Liver (tissue), 3 donors: ENCODE measurements at regions not wholly inside any gene's neighbourhood (a gene's known extent, or its start where the extent isn't known, plus 50 kb on each side); places are given as distances from the start of the nearest gene placed in this dataset.

ENCODE experiments used
- EGR1 ChIP-seq, 2 donors: IDR thresholded peaks; 2 replicates each; pipeline ENCODE4 v1.6.1; 2016 to 2018; ENCODE audit warnings: antibody characterized with exemption in 2 of 2, low read depth in 2 of 2
- FOXA1 ChIP-seq: IDR thresholded peaks from 2 replicates; pipeline ENCODE4 v1.6.1; 2016; ENCODE audit warnings: antibody characterized with exemption
- GABPA ChIP-seq, 2 donors: IDR thresholded peaks in 1 of 2; conservative IDR thresholded peaks in 1 of 2; 2 replicates each; pipeline ENCODE4 v1.6.1; 2016; ENCODE audit warnings: antibody characterized with exemption in 2 of 2, mild to moderate bottlenecking in 1 of 2, moderate library complexity in 1 of 2
- JUND ChIP-seq, 2 donors: IDR thresholded peaks; 2 replicates each; pipeline ENCODE4 v1.6.1; 2016; ENCODE audit warnings: antibody characterized with exemption in 2 of 2
- NR2F2 ChIP-seq: IDR thresholded peaks from 2 replicates; pipeline ENCODE4 v1.6.1; 2016; ENCODE audit warnings: antibody characterized with exemption
- RAD21 ChIP-seq, 2 donors: IDR thresholded peaks; 2 replicates each; pipeline ENCODE4 v1.6.1; 2016; ENCODE audit warnings: antibody characterized with exemption in 2 of 2, mild to moderate bottlenecking in 2 of 2
- RXRA ChIP-seq, 2 donors: IDR thresholded peaks; 2 replicates each; pipeline ENCODE4 v1.6.1; 2017 to 2018; ENCODE audit warnings: antibody characterized with exemption in 2 of 2, mild to moderate bottlenecking in 1 of 2
- TAF1 ChIP-seq: conservative IDR thresholded peaks from 2 replicates; pipeline ENCODE4 v1.6.1; 2016; ENCODE audit warnings: antibody characterized with exemption, mild to moderate bottlenecking
- YY1 ChIP-seq: IDR thresholded peaks from 2 replicates; pipeline ENCODE4 v1.6.1; 2016; ENCODE audit warnings: antibody characterized with exemption, mild to moderate bottlenecking
- TF ChIP-seq, protein P1 (sequence below): fragments of 150-350 bp; IDR thresholded peaks from 2 replicates; pipeline ENCODE4 v1.5.1; 2017; ENCODE audit warnings: improper control_type of control experiment, low read depth, low read length; ENCODE audit not compliant: missing input control
- TF ChIP-seq, protein P2 (sequence below): IDR thresholded peaks from 2 replicates; pipeline ENCODE4 v1.6.1; 2016; ENCODE audit warnings: antibody characterized with exemption
- TF ChIP-seq, protein P3 (sequence below): IDR thresholded peaks from 2 replicates; pipeline ENCODE4 v1.6.1; 2016; ENCODE audit warnings: antibody characterized with exemption, mild to moderate bottlenecking
- TF ChIP-seq, protein P4 (sequence below): IDR thresholded peaks from 2 replicates; pipeline ENCODE4 v1.6.1; 2016; ENCODE audit warnings: antibody characterized with exemption
- donor health status: healthy.
- donor health status: healthy.

DNA sequence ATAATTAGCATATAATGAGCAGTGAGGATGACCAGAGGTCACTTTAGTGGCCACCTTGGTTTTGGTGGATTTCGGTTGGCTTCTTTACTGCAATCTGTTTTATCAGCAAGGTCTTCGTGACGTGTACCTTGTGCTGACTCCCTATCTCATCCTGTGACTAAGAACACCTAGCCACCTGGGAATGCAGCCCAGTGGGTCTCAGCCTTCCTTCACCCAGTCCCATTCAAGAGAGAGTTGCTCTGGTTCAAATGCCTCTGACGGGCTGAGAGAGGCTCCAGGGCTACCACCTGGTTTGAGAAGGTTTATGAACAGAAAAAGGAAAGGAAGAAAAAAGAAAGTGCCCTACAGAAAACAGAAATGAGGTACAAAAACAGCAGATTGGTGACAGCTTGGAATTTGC lies 738.7 kb downstream of the SOCS6 start:
- no peak for TF ChIP-seq NR2F2
- TF ChIP-seq, protein P1, sequence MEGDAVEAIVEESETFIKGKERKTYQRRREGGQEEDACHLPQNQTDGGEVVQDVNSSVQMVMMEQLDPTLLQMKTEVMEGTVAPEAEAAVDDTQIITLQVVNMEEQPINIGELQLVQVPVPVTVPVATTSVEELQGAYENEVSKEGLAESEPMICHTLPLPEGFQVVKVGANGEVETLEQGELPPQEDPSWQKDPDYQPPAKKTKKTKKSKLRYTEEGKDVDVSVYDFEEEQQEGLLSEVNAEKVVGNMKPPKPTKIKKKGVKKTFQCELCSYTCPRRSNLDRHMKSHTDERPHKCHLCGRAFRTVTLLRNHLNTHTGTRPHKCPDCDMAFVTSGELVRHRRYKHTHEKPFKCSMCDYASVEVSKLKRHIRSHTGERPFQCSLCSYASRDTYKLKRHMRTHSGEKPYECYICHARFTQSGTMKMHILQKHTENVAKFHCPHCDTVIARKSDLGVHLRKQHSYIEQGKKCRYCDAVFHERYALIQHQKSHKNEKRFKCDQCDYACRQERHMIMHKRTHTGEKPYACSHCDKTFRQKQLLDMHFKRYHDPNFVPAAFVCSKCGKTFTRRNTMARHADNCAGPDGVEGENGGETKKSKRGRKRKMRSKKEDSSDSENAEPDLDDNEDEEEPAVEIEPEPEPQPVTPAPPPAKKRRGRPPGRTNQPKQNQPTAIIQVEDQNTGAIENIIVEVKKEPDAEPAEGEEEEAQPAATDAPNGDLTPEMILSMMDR, result no peak
- TF ChIP-seq, protein P2, sequence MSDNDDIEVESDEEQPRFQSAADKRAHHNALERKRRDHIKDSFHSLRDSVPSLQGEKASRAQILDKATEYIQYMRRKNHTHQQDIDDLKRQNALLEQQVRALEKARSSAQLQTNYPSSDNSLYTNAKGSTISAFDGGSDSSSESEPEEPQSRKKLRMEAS, result no peak
- TF ChIP-seq TAF1, result no peak
- no peak for TF ChIP-seq GABPA (IDR thresholded peaks at IDR 0.05 in 1 of 2, conservative IDR thresholded peaks at IDR 0.05 in 1 of 2)
- TF ChIP-seq FOXA1, result no peak
- TF ChIP-seq, protein P3, sequence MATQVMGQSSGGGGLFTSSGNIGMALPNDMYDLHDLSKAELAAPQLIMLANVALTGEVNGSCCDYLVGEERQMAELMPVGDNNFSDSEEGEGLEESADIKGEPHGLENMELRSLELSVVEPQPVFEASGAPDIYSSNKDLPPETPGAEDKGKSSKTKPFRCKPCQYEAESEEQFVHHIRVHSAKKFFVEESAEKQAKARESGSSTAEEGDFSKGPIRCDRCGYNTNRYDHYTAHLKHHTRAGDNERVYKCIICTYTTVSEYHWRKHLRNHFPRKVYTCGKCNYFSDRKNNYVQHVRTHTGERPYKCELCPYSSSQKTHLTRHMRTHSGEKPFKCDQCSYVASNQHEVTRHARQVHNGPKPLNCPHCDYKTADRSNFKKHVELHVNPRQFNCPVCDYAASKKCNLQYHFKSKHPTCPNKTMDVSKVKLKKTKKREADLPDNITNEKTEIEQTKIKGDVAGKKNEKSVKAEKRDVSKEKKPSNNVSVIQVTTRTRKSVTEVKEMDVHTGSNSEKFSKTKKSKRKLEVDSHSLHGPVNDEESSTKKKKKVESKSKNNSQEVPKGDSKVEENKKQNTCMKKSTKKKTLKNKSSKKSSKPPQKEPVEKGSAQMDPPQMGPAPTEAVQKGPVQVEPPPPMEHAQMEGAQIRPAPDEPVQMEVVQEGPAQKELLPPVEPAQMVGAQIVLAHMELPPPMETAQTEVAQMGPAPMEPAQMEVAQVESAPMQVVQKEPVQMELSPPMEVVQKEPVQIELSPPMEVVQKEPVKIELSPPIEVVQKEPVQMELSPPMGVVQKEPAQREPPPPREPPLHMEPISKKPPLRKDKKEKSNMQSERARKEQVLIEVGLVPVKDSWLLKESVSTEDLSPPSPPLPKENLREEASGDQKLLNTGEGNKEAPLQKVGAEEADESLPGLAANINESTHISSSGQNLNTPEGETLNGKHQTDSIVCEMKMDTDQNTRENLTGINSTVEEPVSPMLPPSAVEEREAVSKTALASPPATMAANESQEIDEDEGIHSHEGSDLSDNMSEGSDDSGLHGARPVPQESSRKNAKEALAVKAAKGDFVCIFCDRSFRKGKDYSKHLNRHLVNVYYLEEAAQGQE, result no peak
- TF ChIP-seq, protein P4, sequence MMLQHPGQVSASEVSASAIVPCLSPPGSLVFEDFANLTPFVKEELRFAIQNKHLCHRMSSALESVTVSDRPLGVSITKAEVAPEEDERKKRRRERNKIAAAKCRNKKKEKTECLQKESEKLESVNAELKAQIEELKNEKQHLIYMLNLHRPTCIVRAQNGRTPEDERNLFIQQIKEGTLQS, result no peak
- TF ChIP-seq RAD21 (IDR thresholded peaks at IDR 0.05), result no peak
- TF ChIP-seq JUND (IDR thresholded peaks at IDR 0.05), result no peak
- TF ChIP-seq RXRA (IDR thresholded peaks at IDR 0.05), result no peak
- TF ChIP-seq YY1, result no peak
- no peak for TF ChIP-seq EGR1 (IDR thresholded peaks at IDR 0.05; ENCODE audit: low read depth in 2 of 2)
